Epithelial cell of proximal tubule (primary cell): ENCODE measurements at regions not wholly inside any gene's neighbourhood (a gene's known extent, or its start where the extent isn't known, plus 50 kb on each side); places are given as distances from the start of the nearest gene placed in this dataset.
A peak's percentile ranks its signal among the peaks of the same experiment; 100 is the strongest.
"Not testable (repeated sequence)": the region's sequence is repeated elsewhere in the genome, so short reads cannot be mapped to it uniquely, and the experiment has no call there.

ENCODE experiments used
- DNase-seq: peaks from one replicate; pipeline ENCODE4 v3.0.0-alpha.2; 2011; ENCODE audit warnings: low read depth
- H3K4me3 ChIP-seq: 2 replicates; pipeline ENCODE4 v1.5.1; 2011; ENCODE audit warnings: low read depth, mild to moderate bottlenecking, low read length
- CTCF ChIP-seq: conservative IDR thresholded peaks from 2 replicates; pipeline ENCODE4 v1.5.1; 2012; ENCODE audit warnings: low read depth, mild to moderate bottlenecking, low read length

- no peak overlapping the region for H3K4me3 ChIP-seq
- DNase-seq = no peak
- no peak for TF ChIP-seq CTCF
Observed at GRCh38 chr2:65991381-65992197, 443.3 kb upstream of the MEIS1 start.

- no peak for DNase-seq
- TF ChIP-seq CTCF = no peak
- no peak overlapping the region for H3K4me3 ChIP-seq
Observed at GRCh38 chr2:65985986-65986385, 448.9 kb upstream of the MEIS1 start.

- no peak for TF ChIP-seq CTCF
- no peak for DNase-seq
- no peak overlapping the region for H3K4me3 ChIP-seq
Observed at GRCh38 chr2:65980531-65980930, 454.4 kb upstream of the MEIS1 start.

- no peak overlapping the region for H3K4me3 ChIP-seq
- DNase-seq = no peak
- TF ChIP-seq CTCF = no peak
Observed at GRCh38 chr2:65979446-65979845, 455.5 kb upstream of the MEIS1 start.

- TF ChIP-seq CTCF = peak; percentile 10
- DNase-seq = no peak
- H3K4me3 ChIP-seq = no peak overlapping the region
Observed at GRCh38 chr2:65974067-65974723, 460.7 kb upstream of the MEIS1 start.

- no peak overlapping the region for H3K4me3 ChIP-seq
- no peak for TF ChIP-seq CTCF
- DNase-seq = no peak
Observed at GRCh38 chr2:65969161-65969560, 465.8 kb upstream of the MEIS1 start.

- not testable (repeated sequence) for DNase-seq, H3K4me3 ChIP-seq
Observed at GRCh38 chr2:65963303-65963702, 471.6 kb upstream of the MEIS1 start.
